ENCODE measurements at regions not wholly inside any gene's neighbourhood (a gene's known extent, or its start where the extent isn't known, plus 50 kb on each side); places are given as distances from the start of the nearest gene placed in this dataset.

GRCh38 chr21:16642353-16642752 is 870.5 kb upstream of the CXADR start:
- DNase-seq = no peak
- Histone ChIP-seq H3K27me3 (no peaks in the 10 kb centered on the region), H3K9me3 (no peaks in the 10 kb centered on the region), H3K36me3 (no peaks in the 10 kb centered on the region), H3K27ac (no peak overlapping the region), H3K4me1 (no peaks in the 10 kb centered on the region), H3K4me3 (no peak overlapping the region)
- intact Hi-C loops (cut with DNase I) = no loop called here
- no peak for TF ChIP-seq CTCF (IDR thresholded peaks at IDR 0.05)
- no peak for ATAC-seq

GRCh38 chr21:16644685-16645084 is 868.2 kb upstream of the CXADR start:
- no peak overlapping the region for H3K27ac ChIP-seq
- H3K4me3 ChIP-seq = no peak overlapping the region
- no peaks in the 10 kb centered on the region for H3K27me3 ChIP-seq
- no peaks in the 10 kb centered on the region for H3K4me1 ChIP-seq
- DNase-seq = no peak
- no peaks in the 10 kb centered on the region for H3K36me3 ChIP-seq
- intact Hi-C loops (cut with DNase I) = no loop called here
- no peak for ATAC-seq
- no peaks in the 10 kb centered on the region for H3K9me3 ChIP-seq
- no peak for TF ChIP-seq CTCF (IDR thresholded peaks at IDR 0.05)

GRCh38 chr21:16650714-16651366 is 862.0 kb upstream of the CXADR start:
- no peaks in the 10 kb centered on the region for H3K27me3 ChIP-seq
- no peaks in the 10 kb centered on the region for H3K4me1 ChIP-seq
- no peak for DNase-seq
- no peaks in the 10 kb centered on the region for H3K9me3 ChIP-seq
- no peak overlapping the region for H3K4me3 ChIP-seq
- H3K27ac ChIP-seq = no peak overlapping the region
- no peaks in the 10 kb centered on the region for H3K36me3 ChIP-seq
- no peak for ATAC-seq
- intact Hi-C loops (cut with DNase I) = no loop called here
- no peak for TF ChIP-seq CTCF (IDR thresholded peaks at IDR 0.05)

GRCh38 chr21:16651956-16652355 is 860.9 kb upstream of the CXADR start:
- H3K27me3 ChIP-seq = no peaks in the 10 kb centered on the region
- H3K4me3 ChIP-seq = no peak overlapping the region
- intact Hi-C loops (cut with DNase I) = no loop called here
- H3K27ac ChIP-seq = no peak overlapping the region
- no peaks in the 10 kb centered on the region for H3K36me3 ChIP-seq
- no peak for DNase-seq
- no peaks in the 10 kb centered on the region for H3K9me3 ChIP-seq
- ATAC-seq = no peak
- no peak for TF ChIP-seq CTCF (IDR thresholded peaks at IDR 0.05)
- no peaks in the 10 kb centered on the region for H3K4me1 ChIP-seq

- intact Hi-C loops (cut with DNase I) = no loop called here
- DNase-seq (no peak), ATAC-seq (no peak)
- Histone ChIP-seq H3K27ac (no peak overlapping the region), H3K4me1 (no peaks in the 10 kb centered on the region), H3K9me3 (no peaks in the 10 kb centered on the region), H3K27me3 (no peaks in the 10 kb centered on the region), H3K36me3 (no peaks in the 10 kb centered on the region), H3K4me3 (no peak overlapping the region)
- TF ChIP-seq CTCF (IDR thresholded peaks at IDR 0.05) = no peak
Observed at GRCh38 chr21:16663436-16663835, 849.4 kb upstream of the CXADR start.

- Histone ChIP-seq H3K9me3 (no peaks in the 10 kb centered on the region), H3K36me3 (no peaks in the 10 kb centered on the region), H3K4me3 (no peak overlapping the region), H3K27me3 (no peaks in the 10 kb centered on the region), H3K27ac (no peak overlapping the region), H3K4me1 (no peaks in the 10 kb centered on the region)
- DNase-seq (no peak), ATAC-seq (no peak)
- TF ChIP-seq CTCF (IDR thresholded peaks at IDR 0.05) = no peak
- intact Hi-C loops (cut with DNase I) = no loop called here
Observed at GRCh38 chr21:16667395-16667794, 845.4 kb upstream of the CXADR start.
